ENCODE measurements at regions not wholly inside any gene's neighbourhood (a gene's known extent, or its start where the extent isn't known, plus 50 kb on each side); places are given as distances from the start of the nearest gene placed in this dataset.
A peak's percentile ranks its signal among the peaks of the same experiment; 100 is the strongest.

- H3K4me2 ChIP-seq = no peak overlapping the region
- no peak overlapping the region for H3K9ac ChIP-seq
- H3K4me1 ChIP-seq = peaks cover 0 to 14% (median 0%) of the 10 kb centered on the region in 10 experiments; a peak in 6 of 20 replicates
- H3K36me3 ChIP-seq = no peaks in the 10 kb centered on the region
- H3K4me3 ChIP-seq = no peak overlapping the region
- no peaks in the 10 kb centered on the region for H3K9me3 ChIP-seq (replicated peaks in 1 of 11)
- no peak overlapping the region for H3K27ac ChIP-seq
- no peaks in the 10 kb centered on the region for H4K20me1 ChIP-seq
- no peaks in the 10 kb centered on the region for H3K27me3 ChIP-seq
- TF ChIP-seq Cebpa-rat (IDR thresholded peaks at IDR 0.05) = no peak
These were observed 57.1 kb upstream of the ATG10 start for GRCh38 chr5:81914696-81915095.

- H3K27ac ChIP-seq = no peak overlapping the region
- no peak overlapping the region for H3K4me3 ChIP-seq
- H3K27me3 ChIP-seq = no peaks in the 10 kb centered on the region
- H3K36me3 ChIP-seq = no peaks in the 10 kb centered on the region
- no peak for TF ChIP-seq Cebpa-rat (IDR thresholded peaks at IDR 0.05)
- H3K9me3 ChIP-seq (replicated peaks in 1 of 11) = no peaks in the 10 kb centered on the region
- H3K4me1 ChIP-seq = peaks cover 0 to 31% (median 10%) of the 10 kb centered on the region in 10 experiments; a peak in 14 of 20 replicates
- H3K9ac ChIP-seq = no peak overlapping the region
- H4K20me1 ChIP-seq = no peaks in the 10 kb centered on the region
- H3K4me2 ChIP-seq = no peak overlapping the region
These were observed 58.9 kb upstream of the ATG10 start for GRCh38 chr5:81912933-81913332.

DNA sequence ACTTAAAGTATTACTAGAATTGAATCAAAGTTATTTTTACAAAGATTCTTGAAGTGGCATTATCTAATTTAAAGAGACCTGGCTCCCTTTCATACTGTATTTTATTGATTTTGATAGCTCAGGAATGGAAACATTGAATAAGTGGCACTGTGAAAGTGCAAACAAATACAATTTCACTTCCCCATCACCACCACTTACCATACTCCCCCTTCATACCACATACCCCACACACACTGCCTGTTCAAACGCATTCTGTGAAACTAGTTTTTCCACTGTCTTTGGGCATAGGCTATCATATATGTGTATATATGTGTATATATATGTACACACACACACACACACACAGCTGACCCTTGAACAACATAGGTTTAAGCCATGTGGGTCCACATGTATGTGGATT lies 62.1 kb upstream of the ATG10 start:
- Histone ChIP-seq H3K27ac (peak overlapping the region in 1 of 11 experiments; percentile 12; a peak in 1 of 22 replicates), H3K4me3 (no peak overlapping the region), H3K36me3 (no peaks in the 10 kb centered on the region), H4K20me1 (no peaks in the 10 kb centered on the region), H3K4me1 (peaks cover 0 to 32% (median 10%) of the 10 kb centered on the region in 10 experiments; a peak in 14 of 20 replicates), H3K9me3 (replicated peaks in 1 of 11) (no peaks in the 10 kb centered on the region), H3K4me2 (peak overlapping the region in 3 of 11 experiments; percentile 3 to 73 (median 69); a peak in 5 of 22 replicates), H3K27me3 (no peaks in the 10 kb centered on the region), H3K9ac (no peak overlapping the region)
- no peak for TF ChIP-seq Cebpa-rat (IDR thresholded peaks at IDR 0.05)

- no peak overlapping the region for H3K27ac ChIP-seq
- TF ChIP-seq Cebpa-rat (IDR thresholded peaks at IDR 0.05) = no peak
- no peak overlapping the region for H3K4me3 ChIP-seq
- no peaks in the 10 kb centered on the region for H4K20me1 ChIP-seq
- H3K4me1 ChIP-seq = peaks cover 0 to 32% (median 10%) of the 10 kb centered on the region in 10 experiments; a peak in 14 of 20 replicates
- no peaks in the 10 kb centered on the region for H3K27me3 ChIP-seq
- H3K9me3 ChIP-seq (replicated peaks in 1 of 11) = no peaks in the 10 kb centered on the region
- H3K9ac ChIP-seq = no peak overlapping the region
- H3K4me2 ChIP-seq = peak overlapping the region in 8 of 11 experiments; percentile 9 to 73 (median 26); a peak in 11 of 22 replicates
- H3K36me3 ChIP-seq = no peaks in the 10 kb centered on the region
These were observed 63.1 kb upstream of the ATG10 start for GRCh38 chr5:81908771-81909170.

GRCh38 chr5:81908044-81908443 lies 63.8 kb upstream of the ATG10 start:
- Histone ChIP-seq H4K20me1 (no peaks in the 10 kb centered on the region), H3K27me3 (no peaks in the 10 kb centered on the region), H3K9ac (no peak overlapping the region), H3K9me3 (replicated peaks in 1 of 11) (no peaks in the 10 kb centered on the region), H3K27ac (no peak overlapping the region), H3K4me3 (no peak overlapping the region), H3K4me1 (peaks cover 0 to 32% (median 10%) of the 10 kb centered on the region in 10 experiments; a peak in 14 of 20 replicates), H3K36me3 (no peaks in the 10 kb centered on the region), H3K4me2 (peak overlapping the region in 8 of 11 experiments; percentile 9 to 69 (median 26); a peak in 8 of 22 replicates)
- TF ChIP-seq Cebpa-rat (IDR thresholded peaks at IDR 0.05) = no peak

GRCh38 chr5:81907012-81907635 lies 64.7 kb upstream of the ATG10 start:
- Histone ChIP-seq H3K27me3 (no peaks in the 10 kb centered on the region), H3K4me3 (no peak overlapping the region), H3K36me3 (no peaks in the 10 kb centered on the region), H3K4me2 (no peak overlapping the region), H3K9ac (no peak overlapping the region), H4K20me1 (no peaks in the 10 kb centered on the region), H3K9me3 (replicated peaks in 1 of 11) (peaks cover 0 to 3% (median 0%) of the 10 kb centered on the region in 11 experiments; a peak in 4 of 22 replicates), H3K27ac (no peak overlapping the region), H3K4me1 (peaks cover 0 to 32% (median 10%) of the 10 kb centered on the region in 10 experiments; a peak in 14 of 20 replicates)
- TF ChIP-seq Cebpa-rat (IDR thresholded peaks at IDR 0.05) = no peak

- H3K27me3 ChIP-seq = no peaks in the 10 kb centered on the region
- H3K36me3 ChIP-seq = peaks cover 0 to 6% (median 0%) of the 10 kb centered on the region in 11 experiments; a peak in 3 of 22 replicates
- H3K27ac ChIP-seq = no peak overlapping the region
- H3K9me3 ChIP-seq (replicated peaks in 1 of 11) = peaks cover 8 to 13% (median 9%) of the 10 kb centered on the region in 11 experiments; a peak in 21 of 22 replicates
- peaks cover 0 to 32% (median 10%) of the 10 kb centered on the region in 10 experiments; a peak in 14 of 20 replicates for H3K4me1 ChIP-seq
- H3K4me3 ChIP-seq = no peak overlapping the region
- no peak for TF ChIP-seq Cebpa-rat (IDR thresholded peaks at IDR 0.05)
- H3K9ac ChIP-seq = no peak overlapping the region
- no peak overlapping the region for H3K4me2 ChIP-seq
- no peaks in the 10 kb centered on the region for H4K20me1 ChIP-seq
These were observed 65.7 kb upstream of the ATG10 start for GRCh38 chr5:81906086-81906485.

- Histone ChIP-seq H3K4me3 (no peak overlapping the region), H3K4me1 (peaks cover 0 to 20% (median 10%) of the 10 kb centered on the region in 10 experiments; a peak in 14 of 20 replicates), H3K4me2 (no peak overlapping the region), H3K27me3 (no peaks in the 10 kb centered on the region), H3K9ac (no peak overlapping the region), H3K27ac (no peak overlapping the region), H4K20me1 (no peaks in the 10 kb centered on the region), H3K9me3 (replicated peaks in 1 of 11) (peaks cover 10 to 25% (median 15%) of the 10 kb centered on the region in 11 experiments; a peak in 21 of 22 replicates), H3K36me3 (peaks cover 0 to 6% (median 0%) of the 10 kb centered on the region in 11 experiments; a peak in 3 of 22 replicates)
- no peak for TF ChIP-seq Cebpa-rat (IDR thresholded peaks at IDR 0.05)
These were observed 67.0 kb upstream of the ATG10 start for GRCh38 chr5:81904861-81905260.

DNA sequence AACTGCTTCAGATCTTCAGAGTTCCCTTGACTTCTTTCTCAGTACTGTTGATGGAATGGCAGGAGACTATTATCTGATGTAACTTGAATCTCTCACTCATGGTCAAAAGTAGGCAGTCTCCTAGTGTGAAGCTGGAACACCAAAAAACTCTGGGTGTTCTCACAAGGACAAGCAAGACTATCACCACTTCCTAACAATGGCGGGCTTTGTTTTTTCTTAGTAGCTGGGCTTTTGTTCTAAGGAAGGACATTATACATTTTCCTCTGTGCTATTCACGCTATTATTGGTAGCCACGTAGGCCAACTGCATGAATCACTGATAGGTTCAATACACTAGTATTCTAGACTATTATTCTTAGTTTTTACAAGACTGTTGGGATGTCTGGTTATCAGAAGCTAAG lies 67.7 kb upstream of the ATG10 start:
- H3K4me3 ChIP-seq = no peak overlapping the region
- H3K4me2 ChIP-seq = no peak overlapping the region
- peaks cover 0 to 6% (median 0%) of the 10 kb centered on the region in 11 experiments; a peak in 3 of 22 replicates for H3K36me3 ChIP-seq
- peaks cover 10 to 32% (median 15%) of the 10 kb centered on the region in 11 experiments; a peak in 21 of 22 replicates for H3K9me3 ChIP-seq (replicated peaks in 1 of 11)
- H3K27me3 ChIP-seq = no peaks in the 10 kb centered on the region
- no peak overlapping the region for H3K9ac ChIP-seq
- no peak for TF ChIP-seq Cebpa-rat (IDR thresholded peaks at IDR 0.05)
- no peaks in the 10 kb centered on the region for H4K20me1 ChIP-seq
- peaks cover 0 to 15% (median 10%) of the 10 kb centered on the region in 10 experiments; a peak in 13 of 20 replicates for H3K4me1 ChIP-seq
- H3K27ac ChIP-seq = no peak overlapping the region
